HepG2 (cell line): ENCODE measurements at regions not wholly inside any gene's neighbourhood (a gene's known extent, or its start where the extent isn't known, plus 50 kb on each side); places are given as distances from the start of the nearest gene placed in this dataset.

ENCODE experiments used
- ATAC-seq: fragments of 200-7000 bp; cut with Tn5 transposase; 3 replicates; pipeline ENCODE4 v1.9.1; 2020; ENCODE audit warnings: mild to moderate bottlenecking, moderate library complexity
- BruUV-seq: library from RNA; stranded (reverse); fragments of 400-500 nt; replicated peaks from 2 replicates; lab custom pipeline; 2021; lab: Mats Ljungman, UMichigan
- CTCF ChIA-PET: fragments of 300-600 bp; formaldehyde crosslinking; extraction: SDS; loops from one replicate; lab custom pipeline; 2021; ENCODE audit warnings: low total read pairs, inconsistent platforms, low intra/inter-chr PET ratio; lab: Yijun Ruan, JAX
- POLR2A ChIA-PET: fragments of 350-600 bp; sonication (Branson Sonifier 250); formaldehyde crosslinking; loops from one replicate; lab custom pipeline; 2020; ENCODE audit warnings: antibody characterized with exemption, inconsistent platforms; lab: Yijun Ruan, JAX
- DNase-seq: peaks from one replicate; pipeline ENCODE4 v3.0.0-alpha.2; 2015; ENCODE audit warnings: low spot score
- FAIRE-seq: peaks from 3 replicates; lab custom pipeline; 2011; peaks lifted over from hg19 to GRCh38; lab: Jason Lieb, UNC
- H2AFZ ChIP-seq: one replicate; pipeline ENCODE4 v1.6.1; 2011; ENCODE audit warnings: low read length, inconsistent platforms
- H3K27ac ChIP-seq: fragments of 300-600 bp; 3 replicates; pipeline ENCODE4 v1.8.0; 2011; ENCODE audit warnings: mixed run types, mild to moderate bottlenecking, mixed read lengths, low read length, inconsistent platforms; ENCODE audit not compliant: insufficient read depth; ENCODE audit errors: extremely low read length
- H3K27me3 ChIP-seq, 2 experiments: fragments of 200-600 bp in 1 of 2; 2 replicates in 1 of 2; 3 replicates in 1 of 2; pipeline versions ENCODE4 v1.6.0 to v1.8.0; 2011; ENCODE audit warnings: low read length in 2 of 2, mild to moderate bottlenecking in 2 of 2, moderate library complexity in 2 of 2, inconsistent platforms in 1 of 2; ENCODE audit not compliant: insufficient read depth in 2 of 2, control insufficient read depth in 1 of 2
- H3K36me3 ChIP-seq, 2 experiments: fragments of 200-600 bp in 1 of 2; replicated peaks in 1 of 2; 2 replicates in 1 of 2; 3 replicates in 1 of 2; pipeline versions ENCODE4 v1.5.1 to v1.8.0; 2011; ENCODE audit warnings: low read length in 2 of 2, inconsistent platforms in 1 of 2; ENCODE audit not compliant: insufficient read depth in 2 of 2, control insufficient read depth in 1 of 2
- H3K4me1 ChIP-seq: 2 replicates; pipeline ENCODE4 v1.5.1; 2012; ENCODE audit warnings: low read length, inconsistent platforms; ENCODE audit not compliant: insufficient read depth
- H3K4me2 ChIP-seq: 2 replicates; pipeline ENCODE4 v1.6.0; 2011; ENCODE audit warnings: low read depth, low read length, inconsistent platforms
- H3K4me3 ChIP-seq, 3 experiments: fragments of 200-600 bp in 1 of 3; sonication (generic), shearing (Covaris generic) in 1 of 3; replicated peaks in 1 of 3; 2 replicates each; pipeline ENCODE4 v1.5.1; 2011 to 2016; ENCODE audit warnings: low read length in 3 of 3, inconsistent platforms in 2 of 3, low read depth in 2 of 3, mild to moderate bottlenecking in 2 of 3, control low read depth in 1 of 3, mixed read lengths in 1 of 3; ENCODE audit not compliant: insufficient read depth in 1 of 3
- H3K79me2 ChIP-seq: one replicate; pipeline ENCODE4 v1.6.1; 2011; ENCODE audit warnings: low read length, inconsistent platforms; ENCODE audit not compliant: insufficient read depth
- H3K9ac ChIP-seq: 2 replicates; pipeline ENCODE4 v1.6.0; 2011; ENCODE audit warnings: mild to moderate bottlenecking, low read depth, low read length, inconsistent platforms; ENCODE audit not compliant: insufficient read depth
- H3K9me3 ChIP-seq: 2 replicates; pipeline ENCODE4 v1.5.1; 2012; ENCODE audit warnings: mild to moderate bottlenecking, low read length
- H4K20me1 ChIP-seq: 2 replicates; pipeline ENCODE4 v1.6.0; 2011; ENCODE audit warnings: inconsistent platforms, mild to moderate bottlenecking, low read length, moderate library complexity; ENCODE audit not compliant: insufficient read depth
- SATB2 ChIP-seq: sonication (generic); formaldehyde crosslinking; IDR thresholded peaks from 2 replicates; pipeline ENCODE4 v1.5.0; 2020; ENCODE audit warnings: missing genetic modification reagents
- ZNF382 ChIP-seq: sonication (generic); formaldehyde crosslinking; IDR thresholded peaks from 2 replicates; pipeline ENCODE4 v1.5.0; 2020; ENCODE audit warnings: missing genetic modification reagents, mild to moderate bottlenecking, borderline replicate concordance
- ZNF878 ChIP-seq: sonication (generic); formaldehyde crosslinking; IDR thresholded peaks from 2 replicates; pipeline ENCODE4 v1.8.1; 2023; ENCODE audit warnings: mild to moderate bottlenecking, missing genetic modification reagents, moderate library complexity
- WGBS: methylation state at CpG from one replicate; pipeline ENCODE4 v1.1.6; 2017; ENCODE audit warnings: low lambda C conversion rate; 5-methylcytosine and 5-hydroxymethylcytosine counted together
- in situ Hi-C: cut with HindIII; loops from 2 replicates; pipeline ENCODE4 v1.10.0; 2017; ENCODE audit warnings: low pct_unique_long_range_greater_than_20kb; ENCODE audit not compliant: extremely low pct_ligation_motif_present
- intact Hi-C: fragments of 100-400 bp; cut with micrococcal nuclease; formaldehyde crosslinking; loops from one replicate; pipeline ENCODE4 v1.10.0; 2022; ENCODE audit not compliant: unreplicated experiment
- TF ChIP-seq, protein P1 (sequence below): sonication (generic); formaldehyde crosslinking; IDR thresholded peaks from 2 replicates; pipeline ENCODE4 v1.4.0; 2020; ENCODE audit warnings: missing genetic modification reagents, borderline replicate concordance
- TF ChIP-seq, protein P2 (sequence below): sonication (generic); formaldehyde crosslinking; IDR thresholded peaks from 2 replicates; pipeline ENCODE4 v1.4.0; 2020; ENCODE audit warnings: mild to moderate bottlenecking, missing genetic modification reagents
- TF ChIP-seq, protein P3 (sequence below): fragments of 450-650 bp; IDR thresholded peaks from 2 replicates; pipeline ENCODE4 v1.6.1; 2016
- TF ChIP-seq, protein P4 (sequence below): sonication (generic); formaldehyde crosslinking; IDR thresholded peaks from 2 replicates; pipeline ENCODE4 v1.4.0; 2020; ENCODE audit warnings: mild to moderate bottlenecking, missing genetic modification reagents, borderline replicate concordance

DNA sequence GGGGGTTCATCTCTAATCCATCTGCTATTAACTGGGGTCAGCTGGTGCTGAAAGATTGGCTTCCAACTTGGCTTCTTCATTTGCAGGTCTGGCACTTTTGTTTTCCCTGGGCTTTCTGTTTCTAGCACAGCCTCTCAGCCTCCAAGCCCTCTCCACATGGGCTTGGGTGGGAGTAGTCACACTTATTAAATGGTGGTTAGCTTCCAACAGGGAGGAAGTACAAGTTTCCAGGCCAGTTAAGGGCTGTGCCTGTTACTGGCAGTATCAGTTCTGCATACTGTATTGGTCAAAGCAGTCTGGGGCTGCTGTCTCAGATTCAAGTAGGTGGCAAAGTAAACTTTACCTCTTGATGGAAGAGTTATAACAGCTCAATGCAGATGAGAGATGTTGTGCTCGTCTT, 627.1 kb upstream of the CCDC54 start (continued):
- TF ChIP-seq, protein P1, sequence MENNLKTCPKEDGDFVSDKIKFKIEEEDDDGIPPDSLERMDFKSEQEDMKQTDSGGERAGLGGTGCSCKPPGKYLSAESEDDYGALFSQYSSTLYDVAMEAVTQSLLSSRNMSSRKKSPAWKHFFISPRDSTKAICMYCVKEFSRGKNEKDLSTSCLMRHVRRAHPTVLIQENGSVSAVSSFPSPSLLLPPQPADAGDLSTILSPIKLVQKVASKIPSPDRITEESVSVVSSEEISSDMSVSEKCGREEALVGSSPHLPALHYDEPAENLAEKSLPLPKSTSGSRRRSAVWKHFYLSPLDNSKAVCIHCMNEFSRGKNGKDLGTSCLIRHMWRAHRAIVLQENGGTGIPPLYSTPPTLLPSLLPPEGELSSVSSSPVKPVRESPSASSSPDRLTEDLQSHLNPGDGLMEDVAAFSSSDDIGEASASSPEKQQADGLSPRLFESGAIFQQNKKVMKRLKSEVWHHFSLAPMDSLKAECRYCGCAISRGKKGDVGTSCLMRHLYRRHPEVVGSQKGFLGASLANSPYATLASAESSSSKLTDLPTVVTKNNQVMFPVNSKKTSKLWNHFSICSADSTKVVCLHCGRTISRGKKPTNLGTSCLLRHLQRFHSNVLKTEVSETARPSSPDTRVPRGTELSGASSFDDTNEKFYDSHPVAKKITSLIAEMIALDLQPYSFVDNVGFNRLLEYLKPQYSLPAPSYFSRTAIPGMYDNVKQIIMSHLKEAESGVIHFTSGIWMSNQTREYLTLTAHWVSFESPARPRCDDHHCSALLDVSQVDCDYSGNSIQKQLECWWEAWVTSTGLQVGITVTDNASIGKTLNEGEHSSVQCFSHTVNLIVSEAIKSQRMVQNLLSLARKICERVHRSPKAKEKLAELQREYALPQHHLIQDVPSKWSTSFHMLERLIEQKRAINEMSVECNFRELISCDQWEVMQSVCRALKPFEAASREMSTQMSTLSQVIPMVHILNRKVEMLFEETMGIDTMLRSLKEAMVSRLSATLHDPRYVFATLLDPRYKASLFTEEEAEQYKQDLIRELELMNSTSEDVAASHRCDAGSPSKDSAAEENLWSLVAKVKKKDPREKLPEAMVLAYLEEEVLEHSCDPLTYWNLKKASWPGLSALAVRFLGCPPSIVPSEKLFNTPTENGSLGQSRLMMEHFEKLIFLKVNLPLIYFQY (CRISPR knock-in tag), result no peak
- no peak for TF ChIP-seq ZNF382 (CRISPR knock-in tag)

DNA sequence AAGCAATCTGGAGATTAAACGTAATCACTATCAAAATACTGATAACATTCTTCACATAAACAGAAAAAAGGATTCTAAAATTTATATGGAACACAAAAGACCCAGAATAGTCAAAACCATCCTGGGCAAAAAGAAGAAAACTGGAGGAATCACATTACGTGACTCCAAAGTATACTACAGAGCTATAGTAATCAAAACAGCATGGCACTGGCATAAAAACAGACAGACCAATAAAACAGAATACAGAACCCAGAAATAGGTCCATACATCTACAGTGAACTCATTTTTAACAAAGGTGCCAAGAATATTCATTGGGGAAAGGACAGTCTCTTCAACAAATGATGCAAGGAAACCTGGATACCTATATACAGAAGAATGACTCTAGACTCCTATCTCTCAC, 621.9 kb upstream of the CCDC54 start:
- Histone ChIP-seq H3K27me3 (no peaks in the 10 kb centered on the region), H3K9me3 (peaks cover 11% of the 10 kb centered on the region), H3K4me3 (no peak overlapping the region), H3K27ac (no peak overlapping the region), H3K36me3 (no peaks in the 10 kb centered on the region), H3K4me2 (no peak overlapping the region), H3K4me1 (no peaks in the 10 kb centered on the region), H4K20me1 (no peaks in the 10 kb centered on the region), H3K9ac (no peak overlapping the region), H2AFZ (no peak overlapping the region), H3K79me2 (no peaks in the 10 kb centered on the region)
- TF ChIP-seq, protein P2, sequence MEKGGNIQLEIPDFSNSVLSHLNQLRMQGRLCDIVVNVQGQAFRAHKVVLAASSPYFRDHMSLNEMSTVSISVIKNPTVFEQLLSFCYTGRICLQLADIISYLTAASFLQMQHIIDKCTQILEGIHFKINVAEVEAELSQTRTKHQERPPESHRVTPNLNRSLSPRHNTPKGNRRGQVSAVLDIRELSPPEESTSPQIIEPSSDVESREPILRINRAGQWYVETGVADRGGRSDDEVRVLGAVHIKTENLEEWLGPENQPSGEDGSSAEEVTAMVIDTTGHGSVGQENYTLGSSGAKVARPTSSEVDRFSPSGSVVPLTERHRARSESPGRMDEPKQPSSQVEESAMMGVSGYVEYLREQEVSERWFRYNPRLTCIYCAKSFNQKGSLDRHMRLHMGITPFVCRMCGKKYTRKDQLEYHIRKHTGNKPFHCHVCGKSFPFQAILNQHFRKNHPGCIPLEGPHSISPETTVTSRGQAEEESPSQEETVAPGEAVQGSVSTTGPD (CRISPR knock-in tag), result no peak
- no peak for TF ChIP-seq ZNF878 (CRISPR knock-in tag)
- TF ChIP-seq, protein P3, sequence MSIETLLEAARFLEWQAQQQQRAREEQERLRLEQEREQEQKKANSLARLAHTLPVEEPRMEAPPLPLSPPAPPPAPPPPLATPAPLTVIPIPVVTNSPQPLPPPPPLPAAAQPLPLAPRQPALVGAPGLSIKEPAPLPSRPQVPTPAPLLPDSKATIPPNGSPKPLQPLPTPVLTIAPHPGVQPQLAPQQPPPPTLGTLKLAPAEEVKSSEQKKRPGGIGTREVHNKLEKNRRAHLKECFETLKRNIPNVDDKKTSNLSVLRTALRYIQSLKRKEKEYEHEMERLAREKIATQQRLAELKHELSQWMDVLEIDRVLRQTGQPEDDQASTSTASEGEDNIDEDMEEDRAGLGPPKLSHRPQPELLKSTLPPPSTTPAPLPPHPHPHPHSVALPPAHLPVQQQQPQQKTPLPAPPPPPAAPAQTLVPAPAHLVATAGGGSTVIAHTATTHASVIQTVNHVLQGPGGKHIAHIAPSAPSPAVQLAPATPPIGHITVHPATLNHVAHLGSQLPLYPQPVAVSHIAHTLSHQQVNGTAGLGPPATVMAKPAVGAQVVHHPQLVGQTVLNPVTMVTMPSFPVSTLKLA, result no peak
- TF ChIP-seq, protein P4, sequence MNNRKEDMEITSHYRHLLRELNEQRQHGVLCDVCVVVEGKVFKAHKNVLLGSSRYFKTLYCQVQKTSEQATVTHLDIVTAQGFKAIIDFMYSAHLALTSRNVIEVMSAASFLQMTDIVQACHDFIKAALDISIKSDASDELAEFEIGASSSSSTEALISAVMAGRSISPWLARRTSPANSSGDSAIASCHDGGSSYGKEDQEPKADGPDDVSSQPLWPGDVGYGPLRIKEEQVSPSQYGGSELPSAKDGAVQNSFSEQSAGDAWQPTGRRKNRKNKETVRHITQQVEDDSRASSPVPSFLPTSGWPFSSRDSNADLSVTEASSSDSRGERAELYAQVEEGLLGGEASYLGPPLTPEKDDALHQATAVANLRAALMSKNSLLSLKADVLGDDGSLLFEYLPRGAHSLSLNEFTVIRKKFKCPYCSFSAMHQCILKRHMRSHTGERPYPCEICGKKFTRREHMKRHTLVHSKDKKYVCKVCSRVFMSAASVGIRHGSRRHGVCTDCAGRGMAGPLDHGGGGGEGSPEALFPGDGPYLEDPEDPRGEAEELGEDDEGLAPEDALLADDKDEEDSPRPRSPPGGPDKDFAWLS, result no peak
- TF ChIP-seq SATB2 (CRISPR knock-in tag), result no peak
- POLR2A ChIA-PET, result no interaction called here
- BruUV-seq, result no TSS peak
- WGBS, result 2% methylated on average over 2 of the region's 2 CpGs
- in situ Hi-C loops (no loop called here), intact Hi-C loops (no loop called here)
- FAIRE-seq (no peak), ATAC-seq (no peak), DNase-seq (no peak)
- CTCF ChIA-PET, result no interaction called here
